NCI-H2107 treated with DMSO at 0.1 percent for 48 hours (cell line): ENCODE measurements at regions not wholly inside any gene's neighbourhood (a gene's known extent, or its start where the extent isn't known, plus 50 kb on each side); places are given as distances from the start of the nearest gene placed in this dataset.
"Not testable (repeated sequence)": the region's sequence is repeated elsewhere in the genome, so short reads cannot be mapped to it uniquely, and the experiment has no call there.

ENCODE experiments used
- DNase-seq: peaks from one replicate; lab custom pipeline; 2025; ENCODE audit not compliant: unreplicated experiment; lab: John Stamatoyannopoulos, UW

- not testable (repeated sequence) for DNase-seq
These were observed 97.1 kb upstream of the CHST15 start for GRCh38 chr10:124190476-124190875.

- DNase-seq, result no peak
These were observed 93.6 kb upstream of the CHST15 start for GRCh38 chr10:124186956-124187355.

- no peak for DNase-seq
These were observed 91.7 kb upstream of the CHST15 start for GRCh38 chr10:124185084-124185483.

GRCh38 chr10:124184208-124184830 is 90.9 kb upstream of the CHST15 start:
- DNase-seq, result no peak

DNA sequence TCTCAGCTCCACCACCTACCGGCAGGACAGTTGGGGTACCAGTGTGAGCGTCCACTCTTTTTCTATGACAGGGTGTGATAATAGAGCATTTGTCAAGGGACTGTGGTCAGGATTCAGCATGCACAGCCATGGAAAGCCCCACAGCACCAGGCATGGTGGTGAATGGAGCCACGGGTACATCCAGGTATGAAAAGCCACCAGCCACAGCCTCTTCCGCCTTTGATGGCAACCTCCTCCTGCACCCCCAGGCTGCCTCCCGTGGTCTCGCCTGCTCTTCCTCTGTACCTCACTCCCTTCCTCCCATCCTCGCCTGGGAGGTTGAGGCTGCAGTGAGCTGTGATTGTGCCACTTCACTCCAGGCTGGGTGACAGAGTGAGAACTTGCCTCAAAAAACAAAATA is 90.2 kb upstream of the CHST15 start:
- DNase-seq, result no peak

DNA sequence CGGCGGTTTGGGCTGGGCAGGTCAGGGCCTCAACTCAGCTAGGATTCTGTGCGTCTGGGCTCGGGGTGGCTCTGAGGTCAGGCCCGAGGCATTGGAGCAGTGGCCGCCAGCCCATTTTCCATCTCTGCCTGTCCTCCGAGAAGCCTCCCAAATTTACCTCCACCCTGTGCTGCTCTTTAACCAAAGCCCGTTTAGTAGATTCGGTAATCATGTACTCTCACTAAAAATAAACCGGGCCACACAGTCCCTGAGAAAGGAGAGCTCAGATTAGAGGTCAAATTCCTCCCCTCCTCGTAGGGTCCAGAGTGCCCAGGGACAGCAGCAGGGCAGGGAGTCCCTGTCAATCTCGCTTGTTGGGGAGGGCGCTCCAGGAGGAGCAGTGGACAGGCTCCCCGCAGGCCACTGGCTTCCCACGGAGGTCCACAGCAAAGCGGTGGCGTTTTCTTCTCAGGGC is 88.7 kb upstream of the CHST15 start:
- DNase-seq, result no peak

DNA sequence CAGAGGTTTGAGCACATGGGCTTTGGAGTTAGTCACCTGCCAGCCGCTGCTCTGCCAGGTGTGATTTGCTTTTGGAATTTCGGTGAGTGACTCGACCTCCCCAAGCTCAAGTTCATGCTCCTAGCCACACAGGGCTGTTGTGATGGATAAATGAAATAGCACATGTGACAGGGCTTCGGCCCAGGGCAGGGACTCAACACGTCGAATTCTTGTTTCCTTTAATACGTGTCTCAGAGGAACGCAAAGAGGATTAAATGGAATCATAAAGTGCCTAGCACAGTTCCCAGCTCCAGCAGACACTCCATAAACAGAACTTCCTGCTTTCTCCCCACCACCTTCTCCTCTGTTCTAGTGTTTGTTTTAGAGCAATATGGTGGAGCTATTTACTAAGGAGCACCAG is 88.3 kb upstream of the CHST15 start:
- no peak for DNase-seq

DNA sequence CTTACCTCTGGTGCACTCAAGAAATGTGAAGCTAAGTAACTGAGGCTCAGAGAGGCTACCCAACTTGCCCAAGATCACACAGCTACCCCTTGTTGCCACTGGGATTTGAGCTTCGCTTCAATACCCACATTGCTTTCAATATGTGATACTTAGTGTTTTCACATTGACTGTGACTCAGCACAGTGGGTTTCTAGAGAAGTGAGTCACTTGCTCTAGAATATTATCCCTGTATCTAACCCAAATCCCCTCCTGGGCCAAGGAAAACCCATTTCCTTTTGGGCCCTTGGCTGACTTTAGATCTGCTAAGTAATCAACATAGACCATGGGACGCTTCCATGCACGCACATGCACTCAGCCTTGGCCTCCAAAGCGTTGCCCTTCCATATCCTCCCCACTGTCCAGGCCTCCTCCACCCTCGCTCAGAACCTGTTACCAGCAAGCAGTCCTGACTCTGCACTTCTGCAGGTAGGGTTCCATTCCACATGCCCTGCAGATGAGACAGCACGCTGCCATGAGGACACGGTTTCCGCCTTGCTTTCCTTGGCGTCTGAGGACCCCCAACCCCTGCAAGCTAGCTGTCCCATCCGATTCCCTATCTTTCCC is 87.7 kb upstream of the CHST15 start:
- no peak for DNase-seq

GRCh38 chr10:124180044-124180745 is 86.8 kb upstream of the CHST15 start:
- no peak for DNase-seq

- DNase-seq, result no peak
These were observed 86.1 kb upstream of the CHST15 start for GRCh38 chr10:124179308-124180043.

DNA sequence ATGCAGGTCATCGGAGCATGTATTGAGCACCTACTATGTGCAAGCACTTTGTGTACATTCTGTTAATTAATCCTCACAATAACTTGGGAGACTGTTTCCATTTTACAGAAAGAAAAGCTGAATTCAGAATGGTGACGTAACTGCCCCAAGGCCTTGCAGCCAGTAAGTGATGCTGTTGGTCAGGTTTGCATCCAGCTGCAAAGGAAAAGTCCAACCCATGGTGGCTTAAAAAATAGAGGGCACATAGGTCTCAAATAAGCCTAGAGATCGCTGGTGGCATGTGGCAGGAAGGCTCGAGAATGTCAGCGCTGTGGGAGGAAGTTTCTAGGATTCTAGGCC is 83.8 kb upstream of the CHST15 start:
- no peak for DNase-seq

GRCh38 chr10:124176349-124177179 is 83.2 kb upstream of the CHST15 start:
- DNase-seq, result no peak

DNA sequence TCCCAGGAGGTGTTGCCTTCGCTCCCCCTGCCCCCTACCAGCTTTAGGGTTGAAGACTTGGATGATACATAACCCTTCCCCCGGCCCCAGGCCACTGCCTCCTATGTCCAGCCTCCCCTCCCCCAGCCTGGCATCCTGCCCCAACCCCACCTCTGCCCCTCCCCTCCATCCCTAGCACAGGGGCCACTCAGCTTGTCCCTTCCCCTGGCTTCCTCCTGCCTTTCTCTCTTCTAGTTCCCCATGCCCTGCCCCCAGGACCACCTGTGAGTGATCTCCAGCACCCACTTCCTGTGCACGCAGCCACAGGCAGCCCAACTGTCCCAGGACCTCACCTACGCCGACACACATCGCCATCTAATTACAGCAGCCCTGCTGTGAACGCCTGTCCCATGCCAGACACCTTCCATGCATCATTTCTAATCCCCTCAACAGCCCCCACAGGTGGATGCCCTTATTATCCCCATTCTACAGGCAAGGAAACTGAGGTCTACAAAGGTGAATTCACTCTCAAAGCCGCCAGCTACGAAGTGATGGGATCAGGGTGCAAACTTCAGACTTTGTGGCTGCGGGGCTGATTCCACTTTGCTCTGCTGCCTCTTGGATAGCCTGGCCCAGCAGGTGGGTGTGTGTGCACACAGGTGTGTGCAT is 82.4 kb upstream of the CHST15 start:
- DNase-seq, result no peak

DNA sequence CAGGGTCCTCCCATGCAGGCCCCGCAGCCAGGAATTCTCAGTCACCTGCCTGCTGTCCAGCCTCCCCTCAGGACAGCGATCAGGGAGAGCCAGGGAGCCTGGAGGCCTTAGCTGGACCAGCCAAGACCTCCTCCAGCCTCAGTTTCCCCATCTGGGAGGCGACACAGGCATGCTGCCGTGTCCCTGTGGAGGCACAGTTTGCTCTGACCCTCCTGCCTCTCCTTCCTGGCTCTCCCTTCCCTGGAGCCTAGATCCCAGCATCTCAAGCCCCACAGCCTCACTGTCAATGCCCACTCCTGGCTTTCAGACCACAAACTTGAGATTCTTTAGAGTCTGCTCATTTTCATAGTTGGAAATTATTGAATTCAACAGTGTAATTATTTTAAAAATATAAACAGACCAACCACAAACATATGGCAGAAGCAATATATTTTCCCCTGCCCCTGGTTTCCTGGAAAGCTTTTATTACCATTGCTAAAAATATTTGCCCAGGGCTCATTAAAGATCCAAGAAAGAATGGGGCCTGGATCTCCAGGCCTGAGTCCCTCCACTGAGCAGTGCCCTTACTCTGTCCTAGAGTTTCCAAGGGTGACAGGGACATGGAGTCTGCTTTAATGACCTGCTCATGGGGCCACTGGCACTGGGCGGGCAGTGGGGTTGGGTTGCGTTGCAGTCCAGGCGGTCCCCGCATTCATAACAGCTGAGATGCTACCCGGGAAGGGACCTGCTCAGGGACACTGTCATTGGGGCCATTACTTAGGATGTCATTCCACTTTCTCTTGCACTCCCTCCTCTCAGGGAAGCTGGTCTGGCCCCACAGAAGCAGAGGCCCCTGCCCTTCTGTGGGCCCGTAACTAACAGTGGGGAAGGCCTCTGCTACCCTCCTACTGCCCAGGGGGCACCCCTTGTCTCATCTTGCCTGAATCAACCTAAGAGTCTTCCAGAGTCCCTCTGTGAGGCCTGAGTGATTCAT is 81.6 kb upstream of the CHST15 start:
- DNase-seq, result no peak

GRCh38 chr10:124174071-124174566 is 80.7 kb upstream of the CHST15 start:
- DNase-seq, result no peak

DNA sequence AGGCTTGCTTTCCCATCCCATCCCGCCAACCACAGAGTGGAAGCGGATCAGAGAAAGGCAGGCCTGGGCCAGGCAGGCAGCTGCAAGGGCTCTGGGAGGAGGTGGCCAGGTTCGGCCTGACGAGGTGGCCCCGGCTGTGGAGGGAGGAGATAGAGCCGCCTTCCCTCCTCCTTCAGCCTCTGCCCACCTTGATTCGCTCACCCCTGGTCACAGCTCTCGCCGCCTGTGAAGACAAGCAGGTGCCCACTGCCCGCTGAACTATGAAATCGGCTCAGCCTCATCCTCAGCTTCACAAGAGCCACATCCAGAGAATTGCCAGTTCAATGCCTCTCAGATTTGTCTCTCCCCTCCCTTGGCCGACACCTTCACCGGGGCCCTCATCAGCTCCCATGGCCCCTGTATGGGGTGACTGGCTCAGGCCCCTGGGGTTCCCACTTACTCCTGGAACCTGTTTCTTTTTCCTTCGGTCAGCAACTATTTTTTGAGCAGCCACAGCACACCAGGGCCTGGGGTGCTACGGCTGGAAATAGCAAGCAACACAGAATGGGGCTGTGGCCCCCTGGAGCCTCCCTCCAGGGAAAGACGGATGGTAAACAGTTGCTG is 80.0 kb upstream of the CHST15 start:
- DNase-seq, result no peak

DNA sequence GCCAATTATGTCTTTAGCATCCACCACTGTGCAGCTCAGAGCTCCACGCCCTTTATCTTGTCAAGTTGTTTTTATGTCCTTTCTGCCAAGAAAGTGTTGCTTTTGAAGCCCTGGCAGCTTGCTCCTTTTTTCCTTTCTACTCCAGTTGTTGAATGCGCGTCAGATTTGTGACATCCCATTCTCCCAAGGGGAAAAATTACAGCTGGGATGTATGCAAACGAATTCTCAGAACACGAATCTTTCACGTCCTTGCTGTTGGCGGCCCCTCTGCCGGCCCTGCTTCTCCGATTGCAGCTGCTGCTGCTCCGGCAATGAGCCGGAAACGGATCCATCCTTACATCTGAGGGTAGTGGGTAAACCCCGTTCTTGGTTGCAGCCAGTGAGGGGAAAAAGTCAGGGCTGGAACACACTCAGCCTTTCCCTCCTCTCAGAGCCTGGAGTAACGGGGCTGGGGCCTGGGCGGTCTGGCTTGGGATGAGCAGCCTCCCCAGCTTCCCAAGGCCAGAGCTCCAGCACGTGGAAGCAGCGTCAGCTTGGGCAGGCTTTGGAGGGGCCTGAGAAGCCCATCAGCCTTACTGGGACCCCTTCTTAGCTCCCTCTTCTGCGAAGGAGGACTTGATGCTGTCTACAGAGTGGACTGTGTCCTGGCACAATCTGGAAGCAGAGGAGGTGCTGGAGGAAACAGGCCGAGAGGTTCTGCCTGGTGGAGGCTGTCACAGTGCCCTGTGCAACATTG is 79.0 kb upstream of the CHST15 start:
- DNase-seq, result no peak

DNA sequence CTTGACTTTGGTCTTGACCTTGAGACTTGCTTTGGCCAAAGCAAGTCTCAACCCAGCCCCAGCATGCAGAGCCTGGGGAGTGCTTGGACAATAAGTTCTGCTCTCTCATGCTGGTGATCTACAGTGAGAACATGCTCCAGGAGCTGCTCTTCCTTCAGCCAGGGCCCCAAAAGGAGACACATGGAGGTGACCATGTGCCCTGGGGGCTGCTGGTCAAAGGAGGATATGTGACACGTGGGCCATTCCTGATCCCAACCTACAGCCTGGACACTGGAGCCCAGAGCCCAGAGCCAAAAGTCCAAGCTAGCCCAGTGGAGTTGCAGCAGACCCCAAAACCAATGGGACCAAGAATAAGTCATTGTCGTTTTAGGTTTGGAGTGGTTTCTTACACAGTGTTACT is 78.2 kb upstream of the CHST15 start:
- no peak for DNase-seq
